ENCODE measurements at regions not wholly inside any gene's neighbourhood (a gene's known extent, or its start where the extent isn't known, plus 50 kb on each side); places are given as distances from the start of the nearest gene placed in this dataset.
"Not testable (repeated sequence)": the region's sequence is repeated elsewhere in the genome, so short reads cannot be mapped to it uniquely, and the experiment has no call there.

DNA sequence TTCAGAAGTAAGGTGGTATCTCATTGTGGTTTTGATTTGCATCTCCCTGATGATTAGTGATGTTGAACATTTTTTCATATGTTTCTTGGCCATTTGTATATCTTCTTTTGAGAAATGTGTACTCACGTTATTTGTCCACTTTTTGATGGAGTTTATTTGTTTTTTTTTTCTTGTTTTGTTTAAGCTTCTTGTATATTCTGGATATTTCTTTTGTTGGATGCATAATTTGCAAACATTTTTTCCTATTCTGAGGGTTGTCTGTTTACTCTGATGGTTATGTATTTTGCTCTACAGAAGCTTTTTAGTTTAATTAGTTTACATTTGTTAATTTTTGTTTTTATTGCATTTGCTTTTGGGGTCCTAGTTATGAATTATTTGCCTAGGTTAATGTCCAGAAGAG lies 927.4 kb upstream of the LRFN5 start:
- no peak for DNase-seq

DNA sequence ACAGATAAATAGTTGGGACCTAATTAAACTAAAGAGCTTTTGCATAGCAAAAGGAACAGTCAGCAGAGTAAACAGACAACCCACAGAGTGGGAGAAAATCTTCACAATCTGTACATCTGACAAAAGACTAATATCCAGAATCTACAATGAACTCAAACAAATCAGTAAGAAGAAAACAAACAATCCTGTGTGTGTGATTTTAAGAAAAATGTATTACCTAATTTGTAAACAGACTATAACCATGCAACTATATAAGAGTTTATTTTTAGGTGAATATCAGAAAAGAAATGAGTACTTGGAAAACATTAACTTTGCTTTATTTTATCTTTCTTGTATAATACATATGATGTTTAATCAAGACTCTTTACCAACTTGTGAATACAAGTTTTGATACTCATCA lies 929.5 kb upstream of the LRFN5 start:
- not testable (repeated sequence) for DNase-seq

DNA sequence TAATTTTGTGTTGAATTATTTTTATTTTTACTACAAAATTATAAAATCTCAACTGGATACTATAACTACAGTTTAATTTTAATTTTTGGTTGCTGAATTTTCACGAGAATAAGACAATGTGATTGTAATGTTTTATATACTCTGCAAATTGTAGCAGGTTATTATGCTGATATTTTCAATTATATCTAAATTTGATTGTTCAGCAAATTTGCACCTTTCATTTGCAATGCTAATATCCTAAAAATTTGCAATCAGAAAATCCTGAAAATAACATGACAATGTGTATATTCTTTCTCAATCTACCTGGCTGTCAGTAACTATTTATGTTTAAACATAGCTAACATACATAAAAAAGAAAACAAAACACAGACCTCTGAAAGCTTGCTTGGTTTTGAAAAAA lies 932.2 kb upstream of the LRFN5 start:
- DNase-seq: no peak

DNA sequence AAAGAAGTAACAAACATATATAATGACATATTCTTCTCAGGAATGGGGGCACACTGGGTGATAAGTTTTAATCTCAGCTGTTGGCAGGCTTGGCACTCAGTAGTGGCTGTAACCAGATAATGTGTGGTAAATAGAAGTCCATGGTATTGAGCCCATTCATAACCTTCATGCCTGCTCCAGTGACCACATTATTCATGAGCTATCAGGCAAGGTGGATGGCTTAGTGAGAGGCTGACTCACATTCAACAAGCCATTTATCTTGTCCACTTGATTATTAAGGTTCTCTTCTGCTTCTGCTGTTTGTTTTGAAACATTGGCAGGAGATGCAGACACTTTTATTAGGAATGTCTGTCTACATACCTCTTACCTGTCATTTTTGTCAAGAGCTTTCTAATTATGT lies 950.4 kb upstream of the LRFN5 start:
- peak; percentile 39 for DNase-seq

DNA sequence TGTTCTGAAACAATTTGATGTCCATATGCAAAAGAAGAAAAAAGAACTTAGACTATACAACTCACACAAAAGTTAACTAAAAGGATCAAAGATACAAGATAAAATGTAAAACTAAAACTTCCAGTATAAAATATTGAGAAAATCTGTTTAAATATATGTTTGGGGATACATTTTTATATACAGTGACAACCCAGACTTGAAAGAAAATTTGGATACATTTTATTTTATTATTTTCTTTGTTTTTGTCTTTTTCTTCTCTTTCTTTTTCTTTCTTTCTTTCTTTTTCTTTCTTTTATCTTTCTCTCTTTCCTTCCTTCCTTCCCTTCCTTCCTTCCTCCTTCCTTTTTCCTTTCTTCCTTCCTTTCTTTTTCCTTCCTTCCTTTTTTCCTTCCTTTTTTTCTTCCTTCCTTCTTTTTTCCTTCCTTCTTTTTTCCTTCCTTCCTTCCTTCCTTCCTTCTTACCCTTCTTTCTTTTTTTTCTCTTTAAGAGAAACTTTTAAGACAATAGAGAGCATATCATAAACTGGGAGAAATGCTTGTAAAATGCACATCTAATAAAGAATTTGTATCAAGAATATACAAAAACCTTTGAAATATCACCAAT lies 954.5 kb upstream of the LRFN5 start:
- no peak for DNase-seq

DNA sequence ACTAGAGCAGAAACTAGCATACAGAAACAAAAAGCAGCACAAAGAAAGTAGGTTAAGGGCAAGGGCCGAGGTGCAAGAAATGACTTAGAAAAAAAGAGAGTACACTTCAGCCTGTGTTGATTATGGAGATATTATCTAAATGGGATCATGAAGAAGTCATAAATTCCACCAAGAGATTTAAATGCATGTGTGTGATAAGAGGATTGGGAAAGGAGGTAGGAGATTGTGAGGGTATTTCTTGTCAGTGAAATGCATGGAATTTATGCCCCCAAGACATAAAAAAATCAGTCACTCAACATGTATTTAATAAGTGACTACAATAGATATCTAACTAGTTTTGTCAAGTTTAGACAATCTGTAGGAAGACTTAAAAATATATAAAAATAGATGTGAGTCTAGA lies 976.2 kb upstream of the LRFN5 start:
- DNase-seq: no peak

DNA sequence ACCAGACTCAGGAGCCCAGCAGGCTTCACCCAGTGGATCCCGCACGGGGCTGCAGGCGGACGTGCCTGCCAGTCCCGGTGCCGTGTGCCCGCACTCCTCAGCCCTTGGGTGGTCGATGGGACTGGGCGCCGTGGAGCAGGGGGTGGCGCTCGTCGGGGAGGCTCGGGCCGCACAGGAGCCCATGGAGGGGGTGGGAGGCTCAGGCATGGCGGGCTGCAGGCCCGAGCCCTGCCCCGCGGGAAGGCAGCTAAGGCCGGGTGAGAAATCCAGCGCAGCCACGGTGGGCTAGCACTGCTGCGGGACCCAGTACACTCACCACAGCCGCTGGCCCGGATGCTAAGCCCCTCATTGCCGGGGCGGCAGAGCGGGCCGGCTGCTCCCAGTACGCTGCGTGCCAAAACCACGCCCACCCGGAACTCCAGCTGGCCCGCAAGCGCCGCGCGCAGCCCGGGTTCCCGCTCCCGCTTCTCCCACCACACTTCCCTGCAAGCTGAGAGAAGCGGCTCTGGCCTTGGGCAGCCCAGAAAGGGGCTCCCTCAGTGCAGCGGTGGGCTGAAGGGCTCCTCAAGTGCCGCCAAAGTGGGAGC lies 977.0 kb upstream of the LRFN5 start:
- DNase-seq: not testable (repeated sequence)

DNA sequence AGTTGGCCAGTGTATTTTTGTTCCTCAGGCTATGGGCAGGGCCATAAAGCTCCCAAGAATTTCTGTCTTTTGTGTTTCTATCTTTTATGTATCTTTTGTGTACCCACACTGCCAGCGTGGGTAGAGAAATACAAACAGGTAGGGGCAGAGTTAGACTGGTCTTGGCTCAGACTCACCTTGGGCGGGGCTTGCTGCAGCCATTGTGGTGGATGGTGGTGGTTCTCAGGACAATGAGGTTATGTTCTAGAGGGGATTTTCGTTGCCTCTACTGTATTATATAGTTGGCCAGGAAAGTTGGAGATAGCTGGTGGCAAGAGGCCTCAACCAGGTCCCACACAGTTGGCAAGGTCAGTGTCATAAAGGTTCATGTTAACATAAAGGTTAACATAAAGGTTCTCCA lies 977.5 kb upstream of the LRFN5 start:
- no peak for DNase-seq

DNA sequence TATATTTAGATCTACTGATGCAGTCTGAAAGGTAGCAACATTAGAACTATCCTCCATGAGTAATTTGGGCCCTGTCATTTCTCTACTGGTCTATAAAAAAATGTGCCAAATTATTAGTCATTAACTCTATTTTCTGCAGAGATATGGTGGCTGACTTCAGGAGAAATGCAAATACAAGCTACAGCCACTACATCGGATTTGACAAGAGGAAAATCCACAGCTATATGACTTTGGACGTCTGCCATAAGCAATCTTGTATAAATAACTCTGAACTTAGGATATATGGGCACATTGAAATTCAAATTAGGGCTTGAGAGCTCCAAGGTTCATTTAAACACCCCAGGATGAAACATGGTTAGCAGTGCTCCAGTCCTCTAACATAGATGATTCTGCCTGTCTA lies 983.0 kb upstream of the LRFN5 start:
- peak; percentile 21 for DNase-seq

DNA sequence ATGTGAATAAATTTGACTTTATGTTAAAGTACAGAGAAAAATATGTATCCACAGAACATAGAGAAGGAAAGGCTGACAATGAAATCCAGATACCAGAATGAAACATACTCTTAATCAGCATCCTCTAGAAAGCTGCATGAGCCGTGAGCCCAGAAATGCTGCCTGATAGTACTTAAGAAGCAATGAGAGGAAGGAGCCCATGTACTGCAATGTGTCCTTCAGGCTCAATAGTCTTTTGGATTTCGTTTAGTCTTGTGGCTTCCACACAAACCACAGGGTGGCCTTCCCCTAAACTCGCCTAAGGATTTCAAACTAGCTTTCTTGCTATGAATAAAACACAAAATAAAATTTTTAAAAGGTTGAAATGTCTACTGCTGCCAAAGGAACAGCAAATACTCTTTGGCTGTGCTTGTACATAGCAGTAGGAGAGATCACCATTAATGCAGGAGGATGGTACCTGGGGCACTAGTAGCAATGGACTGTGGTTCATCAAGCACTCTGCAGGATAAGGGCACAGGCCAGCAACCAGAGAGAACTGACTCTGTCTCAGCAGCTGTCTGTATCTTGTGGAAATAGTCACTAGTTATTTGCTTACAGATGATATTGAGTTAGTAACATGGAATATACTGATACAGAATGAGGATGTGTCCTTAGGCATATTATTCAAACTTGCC lies 988.3 kb upstream of the LRFN5 start:
- DNase-seq: no peak

DNA sequence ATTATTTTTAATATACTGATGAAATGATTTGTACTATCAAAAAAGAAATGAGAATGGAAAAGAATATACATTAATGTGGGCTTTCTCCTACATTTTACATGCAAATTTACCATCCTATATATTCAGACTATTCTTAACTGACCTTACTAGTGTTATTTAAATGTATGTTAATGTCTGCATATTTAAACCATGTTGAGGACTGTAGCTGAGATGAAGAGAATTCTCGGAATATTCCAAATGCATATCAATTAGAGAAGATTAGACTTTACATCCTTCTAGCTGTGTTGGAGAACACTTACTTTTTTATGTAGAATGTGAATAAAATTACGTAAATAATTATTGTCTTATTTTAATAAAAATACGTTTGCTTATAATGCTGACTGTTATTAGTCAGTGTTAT lies 990.1 kb upstream of the LRFN5 start:
- DNase-seq: no peak

DNA sequence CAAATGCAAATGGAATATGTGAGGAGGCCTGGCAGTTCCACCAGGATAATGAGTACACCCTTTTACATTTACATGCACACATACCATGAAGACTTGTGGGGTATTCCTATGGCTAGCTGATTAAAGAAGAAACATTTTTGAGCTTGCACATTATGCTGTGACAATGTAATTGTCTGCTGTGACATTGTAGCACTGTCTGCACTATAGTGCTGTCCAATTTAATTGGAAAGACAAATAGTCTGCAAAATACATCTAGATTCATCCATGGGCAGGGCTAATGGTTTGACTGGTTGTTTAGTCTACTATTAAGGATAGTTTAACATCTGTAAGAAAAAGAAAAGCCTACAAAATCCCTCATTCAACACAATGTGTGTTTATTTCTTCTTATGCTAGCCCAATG lies 1005.6 kb upstream of the LRFN5 start:
- DNase-seq: no peak

DNA sequence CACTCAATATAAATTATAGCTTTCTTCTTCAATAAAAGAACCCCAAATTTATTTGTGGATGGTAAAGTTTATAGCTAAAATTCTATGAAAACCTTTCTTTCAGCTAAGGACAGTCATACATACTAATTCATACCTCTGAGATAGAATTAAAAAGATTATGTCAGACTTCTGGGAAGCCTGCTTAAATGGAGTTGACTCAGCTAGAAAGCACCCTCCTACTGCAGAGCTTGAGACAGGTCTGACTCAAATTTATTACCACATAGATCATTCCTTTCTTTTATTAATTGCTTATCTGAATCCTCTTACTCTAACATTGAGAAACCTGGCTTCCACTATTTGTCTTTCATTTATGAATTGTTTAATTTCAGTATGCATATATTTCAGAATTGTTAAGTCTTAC lies 1007.0 kb upstream of the LRFN5 start:
- no peak for DNase-seq

DNA sequence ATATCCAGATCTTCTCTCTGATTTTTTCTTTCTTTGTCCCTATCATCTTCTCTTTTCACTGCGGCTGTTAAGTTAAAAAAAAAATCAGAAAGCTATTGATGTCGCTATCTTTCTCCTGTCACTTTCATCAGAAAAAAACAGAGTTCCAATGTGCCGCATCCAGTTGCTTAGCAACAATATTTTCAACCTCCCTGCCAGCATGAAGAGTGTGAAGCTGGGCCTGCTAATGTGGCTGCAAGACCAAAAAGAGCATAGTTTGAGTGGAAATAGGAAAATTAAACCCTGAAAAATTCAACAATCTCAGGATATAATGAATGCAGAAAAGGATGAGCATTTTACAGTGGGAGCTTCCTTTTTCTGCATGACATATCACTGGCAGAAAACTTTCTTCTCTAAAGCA lies 1025.4 kb upstream of the LRFN5 start:
- no peak for DNase-seq

DNA sequence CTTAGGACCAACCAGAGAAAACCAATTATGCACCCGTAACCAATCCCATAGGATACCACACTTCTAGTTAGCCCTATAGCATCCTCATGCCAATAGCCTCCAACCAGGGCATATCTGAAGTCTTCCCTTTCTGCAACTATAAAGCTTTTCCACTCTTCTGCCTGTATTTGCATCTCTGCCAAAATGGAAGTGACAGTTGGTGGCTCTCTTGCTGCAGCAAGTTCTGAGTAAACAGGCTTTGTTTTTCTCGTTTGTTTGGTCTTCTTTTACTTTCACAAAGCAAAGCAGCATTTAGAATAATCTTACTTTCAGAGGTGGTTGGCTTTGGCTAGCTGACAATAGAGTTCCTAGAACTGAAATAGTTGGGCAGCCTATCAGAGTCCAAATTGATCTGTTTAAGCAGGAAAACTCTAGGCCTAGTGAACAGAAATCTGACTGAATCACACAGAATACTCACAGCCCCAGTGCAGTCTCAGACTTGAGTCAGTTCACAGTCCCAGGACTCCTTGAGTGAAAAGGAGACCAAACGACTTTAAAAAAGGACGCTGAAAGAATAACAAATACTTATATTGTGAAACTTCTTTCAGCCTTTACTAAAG lies 1029.7 kb upstream of the LRFN5 start:
- no peak for DNase-seq

DNA sequence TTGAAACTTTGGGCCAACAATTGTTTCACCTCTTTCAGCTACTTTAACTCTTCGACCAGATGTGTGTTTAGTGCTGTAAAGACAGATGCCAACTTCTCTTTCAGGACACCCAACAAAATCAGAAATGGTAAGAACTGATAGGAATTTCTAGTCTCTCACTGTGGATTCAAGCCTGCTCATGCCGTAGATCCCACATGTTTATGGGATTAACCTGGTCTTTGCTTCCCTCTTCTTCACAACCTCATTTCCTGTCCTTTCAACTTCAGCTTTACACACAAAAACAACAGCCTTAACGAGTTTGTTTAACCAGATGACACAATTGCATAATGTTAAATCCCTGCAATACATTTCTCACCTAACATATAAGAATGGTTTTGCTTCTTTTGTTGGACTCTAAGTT lies 1031.9 kb upstream of the LRFN5 start:
- DNase-seq: no peak

DNA sequence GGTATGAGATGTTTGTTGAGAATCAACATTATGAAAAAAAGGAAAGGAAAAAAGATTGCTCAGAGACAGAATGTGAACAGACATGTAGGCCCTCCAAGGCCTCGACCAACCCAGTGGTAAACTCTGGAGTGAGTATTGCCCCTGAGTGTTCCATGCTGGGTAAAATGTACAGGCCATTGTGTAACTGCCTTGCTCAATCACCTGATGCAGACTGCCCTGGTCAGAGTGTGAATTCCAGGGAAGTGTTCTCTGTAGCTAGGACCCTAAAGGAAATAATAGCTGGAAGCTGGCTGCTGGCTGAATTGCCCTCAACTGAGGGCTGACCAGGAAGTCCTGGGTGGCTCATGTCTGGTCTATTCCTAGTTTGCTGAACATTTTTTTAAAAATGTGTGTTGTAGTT lies 1081.4 kb upstream of the LRFN5 start:
- no peak for DNase-seq

DNA sequence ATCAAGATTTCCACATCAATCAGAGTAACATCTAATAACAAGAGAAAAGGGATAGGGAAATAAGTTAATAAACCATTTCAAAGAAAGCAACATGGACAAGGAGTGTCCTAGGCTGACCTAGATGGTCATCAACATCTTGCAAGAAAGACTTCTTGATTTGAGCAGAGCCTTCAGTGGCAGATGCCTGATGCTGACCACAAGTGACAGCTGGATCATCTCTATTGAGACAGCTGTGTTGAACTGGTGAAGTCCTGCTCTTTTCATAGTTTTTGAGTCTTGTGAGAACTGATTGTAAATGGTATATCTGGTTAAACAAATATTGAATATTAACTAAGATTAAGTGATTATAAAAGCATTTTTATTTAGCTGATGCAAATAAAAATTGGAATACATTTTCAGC lies 1083.6 kb upstream of the LRFN5 start:
- DNase-seq: no peak

DNA sequence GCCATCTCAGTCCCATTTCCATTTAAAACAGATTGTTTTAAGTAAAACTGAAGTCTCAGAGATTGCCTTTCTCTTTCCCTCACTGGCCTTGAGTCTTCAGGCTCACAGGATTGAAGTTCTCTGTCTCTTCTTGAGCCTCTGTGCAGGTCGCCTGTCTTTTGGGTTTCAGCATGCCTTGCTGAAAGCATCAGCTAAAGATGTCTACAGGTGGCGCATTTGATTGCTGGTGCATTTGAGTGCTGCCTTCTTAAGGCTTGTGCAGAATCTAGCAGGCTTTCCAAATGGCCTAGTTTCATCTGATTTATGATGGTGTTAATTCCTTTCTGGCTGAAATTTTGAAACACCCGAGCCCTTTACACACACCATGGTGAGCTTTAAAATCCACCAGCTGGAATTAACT lies 1062.2 kb upstream of the FBXO33 start:
- no peak for DNase-seq

DNA sequence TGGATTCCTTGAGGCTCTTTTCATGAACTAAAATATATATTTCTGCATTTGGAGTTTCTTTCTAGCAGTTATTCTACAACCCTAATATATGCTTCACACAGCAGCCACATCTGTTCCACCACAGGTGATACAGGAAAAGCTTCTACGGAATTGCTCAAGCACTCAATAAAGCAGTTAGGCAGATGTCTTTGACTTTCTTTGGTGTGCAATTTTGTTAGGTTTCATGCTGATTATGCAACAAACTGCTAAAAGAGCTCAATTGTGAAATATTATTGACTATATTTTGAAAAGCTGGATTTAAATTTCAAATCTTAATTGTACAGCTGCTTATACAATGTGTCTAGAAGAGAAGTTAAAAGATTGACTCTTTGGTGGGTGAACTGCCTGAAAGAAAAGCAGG lies 1055.6 kb upstream of the FBXO33 start:
- DNase-seq: no peak

DNA sequence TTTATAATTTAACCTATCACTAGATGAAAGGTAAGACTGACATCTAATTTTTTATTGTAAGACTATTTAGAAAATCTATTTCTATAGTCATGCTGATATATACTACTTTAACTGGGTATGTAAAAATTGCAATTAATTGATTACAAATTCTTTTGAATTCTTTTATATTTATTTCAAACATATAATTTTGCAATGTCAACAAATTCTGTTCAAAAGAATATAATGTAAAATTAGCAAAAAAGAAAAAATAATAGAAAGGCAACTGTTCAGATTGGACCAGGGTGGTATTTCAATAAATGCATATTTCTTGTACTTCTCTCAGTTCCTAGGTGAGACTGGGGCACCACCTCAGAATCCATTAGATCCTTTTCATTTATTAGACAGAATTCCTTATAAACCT lies 1053.5 kb upstream of the FBXO33 start:
- no peak for DNase-seq

DNA sequence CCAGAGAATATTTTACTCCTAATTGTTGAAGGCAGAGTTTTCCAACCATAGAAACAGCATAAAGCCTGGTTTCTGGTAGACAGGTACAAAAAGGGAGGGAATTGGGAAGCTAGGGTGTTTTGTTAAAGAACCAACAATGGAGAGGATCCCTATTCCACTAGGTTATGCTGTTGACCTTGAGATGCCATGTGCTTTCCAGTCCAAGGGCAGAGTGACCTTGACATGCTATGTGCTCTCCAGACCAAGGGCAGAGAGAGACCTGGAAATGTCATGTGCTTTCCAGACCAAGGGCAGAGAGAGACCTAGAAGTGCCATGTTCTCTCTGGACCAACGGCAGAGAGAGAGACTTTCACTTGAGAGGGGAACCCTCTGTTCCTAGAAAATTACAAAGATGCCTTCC lies 1043.8 kb upstream of the FBXO33 start:
- no peak for DNase-seq

DNA sequence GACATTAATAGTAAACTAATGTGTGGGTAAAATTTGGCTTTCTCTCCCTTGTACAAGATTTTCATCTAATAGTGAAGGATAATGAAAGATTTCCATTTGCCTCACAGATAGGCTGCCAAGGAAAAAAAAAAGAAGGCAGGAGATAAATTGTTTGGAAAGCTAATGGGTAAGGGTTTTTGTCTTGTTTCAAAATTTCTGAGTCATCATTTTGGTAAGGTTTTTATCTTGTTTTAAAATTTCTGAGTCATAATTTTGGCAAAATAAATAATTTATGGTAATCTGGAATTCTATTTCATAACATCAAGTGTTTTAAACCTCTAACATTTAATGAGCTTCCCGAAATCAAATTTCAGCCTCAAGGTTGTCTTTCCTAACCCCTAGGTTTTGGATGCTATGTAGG lies 1035.7 kb upstream of the FBXO33 start:
- no peak for DNase-seq

DNA sequence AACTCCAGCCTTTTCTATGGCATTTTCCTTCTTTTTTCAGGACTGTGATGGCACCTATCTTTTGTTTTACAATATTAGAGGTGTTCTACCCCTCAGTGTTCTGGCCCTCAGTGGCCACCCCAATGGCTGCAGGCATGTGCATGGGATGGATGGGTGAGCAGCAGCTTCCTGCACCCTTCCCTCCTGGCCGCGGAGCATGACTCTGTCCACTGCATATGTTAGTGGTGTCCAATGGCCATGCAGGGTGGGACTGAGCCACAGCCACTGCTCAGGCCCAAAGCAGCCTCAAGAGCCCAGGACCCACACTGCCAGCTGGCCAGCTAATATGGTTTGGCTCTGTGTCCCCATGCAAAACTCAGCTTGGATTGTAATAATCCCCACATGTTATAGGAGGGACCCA lies 1032.3 kb upstream of the FBXO33 start:
- DNase-seq: no peak

DNA sequence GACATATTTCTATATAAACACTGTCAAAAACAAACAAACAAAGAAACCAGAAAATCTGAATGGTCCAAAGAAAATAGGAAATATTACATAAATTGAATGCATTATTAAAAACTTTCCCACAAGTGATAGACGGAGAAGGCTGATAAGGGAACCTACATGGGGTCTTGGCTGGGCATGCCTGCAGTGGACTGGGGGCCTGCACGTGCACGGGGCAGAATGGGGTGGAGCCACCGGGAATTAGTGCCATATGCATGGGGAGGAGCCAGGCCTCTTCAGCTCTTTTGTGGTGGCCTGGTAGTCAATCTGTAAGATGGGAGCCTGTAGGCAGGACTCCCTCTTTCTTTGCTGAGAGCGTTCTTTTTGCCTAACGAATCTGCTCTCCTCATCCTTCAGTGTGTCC lies 1031.7 kb upstream of the FBXO33 start:
- DNase-seq: no peak
